HCT116 (cell line): ENCODE measurements at regions not wholly inside any gene's neighbourhood (a gene's known extent, or its start where the extent isn't known, plus 50 kb on each side); places are given as distances from the start of the nearest gene placed in this dataset.

Source experiments
- ATAC-seq: fragments of 200-7000 bp; cut with Tn5 transposase; 2 replicates; pipeline ENCODE4 v1.9.1; 2020; ENCODE audit warnings: mild to moderate bottlenecking, moderate library complexity
- BruUV-seq: library from RNA; stranded (reverse); fragments of 400-500 nt; replicated peaks from 2 replicates; lab custom pipeline; 2021; lab: Mats Ljungman, UMichigan
- CTCF ChIA-PET: fragments of 300-600 bp; sonication (Branson Sonifier 250); formaldehyde crosslinking; loops from one replicate; lab custom pipeline; 2021; ENCODE audit warnings: antibody characterized with exemption; lab: Charles Lee
- POLR2A ChIA-PET: fragments of 300-600, 350-600 bp; sonication (Branson Sonifier 250); formaldehyde crosslinking; loops from one replicate; lab custom pipeline; 2021; ENCODE audit warnings: antibody characterized with exemption; lab: Charles Lee
- RAD21 ChIA-PET, 2 experiments: fragments of 300-600 bp; sonication (Branson Sonifier 250); formaldehyde crosslinking; loops; one replicate each; lab custom pipeline; 2023; ENCODE audit warnings: low total read pairs in 2 of 2; ENCODE audit not compliant: uncharacterized antibody in 2 of 2, unreplicated experiment in 2 of 2, low non-redundant PET in 1 of 2; lab: Charles Lee
- DNase-seq: peaks from one replicate; pipeline ENCODE4 v3.0.0-alpha.2; 2010; ENCODE audit warnings: low read depth, low spot score
- H2AFZ ChIP-seq: fragments of 200-600 bp; shearing (Covaris generic), sonication (generic); 2 replicates; pipeline ENCODE4 v1.6.1; 2017; ENCODE audit warnings: low read depth, mixed run types, mixed read lengths, antibody characterized with exemption, low read length; ENCODE audit not compliant: poor library complexity, severe bottlenecking
- H3K27ac ChIP-seq: 2 replicates; pipeline ENCODE4 v1.5.1; 2012; ENCODE audit warnings: low read depth, low read length
- H3K27me3 ChIP-seq: fragments of 200-600 bp; sonication (generic); 2 replicates; pipeline ENCODE4 v1.6.1; 2016; ENCODE audit warnings: mixed run types, low read length, mixed read lengths; ENCODE audit not compliant: insufficient read depth
- H3K36me3 ChIP-seq, 2 experiments: fragments of 200-500 bp in 1 of 2; fragments of 200-600 bp in 1 of 2; sonication (Bioruptor generic) in 1 of 2; sonication (generic) in 1 of 2; 2 replicates each; pipeline versions ENCODE4 v1.5.1 to v1.6.1; 2014 to 2016; ENCODE audit warnings: low read length in 2 of 2, inconsistent platforms in 1 of 2, mixed read lengths in 1 of 2, mixed run types in 1 of 2; ENCODE audit not compliant: insufficient read depth in 2 of 2, control insufficient read depth in 1 of 2
- H3K4me1 ChIP-seq, 2 experiments: fragments of 200-600 bp in 1 of 2; sonication (generic) in 1 of 2; 2 replicates each; pipeline versions ENCODE4 v1.5.1 to v1.6.1; 2012 to 2017; ENCODE audit warnings: low read length in 2 of 2, inconsistent platforms in 1 of 2, mild to moderate bottlenecking in 1 of 2, mixed read lengths in 1 of 2, mixed run types in 1 of 2, moderate library complexity in 1 of 2; ENCODE audit not compliant: insufficient read depth in 2 of 2, control insufficient read depth in 1 of 2
- H3K4me2 ChIP-seq: fragments of 200-600 bp; sonication (generic); 2 replicates; pipeline ENCODE4 v1.6.1; 2017; ENCODE audit warnings: mixed run types, low read length, mixed read lengths
- H3K4me3 ChIP-seq, 2 experiments: fragments of 200-600 bp in 1 of 2; sonication (generic) in 1 of 2; replicated peaks in 1 of 2; 2 replicates each; pipeline ENCODE4 v1.5.1; 2011 to 2016; ENCODE audit warnings: low read length in 2 of 2, control low read depth in 1 of 2, low read depth in 1 of 2, mild to moderate bottlenecking in 1 of 2, mixed read lengths in 1 of 2, mixed run types in 1 of 2
- H3K79me2 ChIP-seq: fragments of 200-600 bp; sonication (generic); 2 replicates; pipeline ENCODE4 v1.6.1; 2017; ENCODE audit warnings: mild to moderate bottlenecking, mixed run types, low read length, moderate library complexity, mixed read lengths; ENCODE audit not compliant: insufficient read depth
- H3K9ac ChIP-seq: fragments of 200-600 bp; sonication (generic); 2 replicates; pipeline ENCODE4 v1.6.1; 2016; ENCODE audit warnings: low read length, mixed read lengths
- H3K9me2 ChIP-seq: fragments of 200-600 bp; sonication (generic), shearing (Covaris generic); 2 replicates; pipeline ENCODE4 v1.6.1; 2017; ENCODE audit warnings: mixed run types, mild to moderate bottlenecking, moderate library complexity; ENCODE audit not compliant: insufficient read depth
- H3K9me3 ChIP-seq, 2 experiments: fragments of 200-500 bp in 1 of 2; fragments of 200-600 bp in 1 of 2; sonication (Bioruptor generic) in 1 of 2; sonication (generic) in 1 of 2; 2 replicates each; pipeline ENCODE4 v1.6.1; 2014 to 2017; ENCODE audit warnings: low read length in 2 of 2, mixed read lengths in 2 of 2, inconsistent platforms in 1 of 2, low read depth in 1 of 2, mild to moderate bottlenecking in 1 of 2, mixed run types in 1 of 2, moderate library complexity in 1 of 2; ENCODE audit not compliant: control insufficient read depth in 1 of 2, insufficient read depth in 1 of 2
- H4K20me1 ChIP-seq: fragments of 200-600 bp; sonication (generic), shearing (Covaris generic); 2 replicates; pipeline ENCODE4 v1.6.1; 2017; ENCODE audit warnings: mixed run types, mild to moderate bottlenecking, moderate library complexity; ENCODE audit not compliant: insufficient read depth
- ATF3 ChIP-seq: IDR thresholded peaks from 2 replicates; pipeline ENCODE4 v1.6.1; 2012
- CBX3 ChIP-seq: IDR thresholded peaks from 2 replicates; pipeline ENCODE4 v1.6.1; 2012; ENCODE audit warnings: low read depth
- CEBPB ChIP-seq: IDR thresholded peaks from 2 replicates; pipeline ENCODE4 v1.6.1; 2012; ENCODE audit warnings: low read depth
- EZH2phosphoT487 ChIP-seq: fragments of 200-600 bp; IDR thresholded peaks from 2 replicates; pipeline ENCODE4 v1.6.1; 2018; ENCODE audit warnings: antibody characterized with exemption, borderline replicate concordance
- POLR2AphosphoS5 ChIP-seq: IDR thresholded peaks from 2 replicates; pipeline ENCODE4 v1.6.1; 2011; ENCODE audit warnings: mild to moderate bottlenecking, low read depth, low read length, moderate library complexity
- RAD21 ChIP-seq: IDR thresholded peaks from 2 replicates; pipeline ENCODE4 v1.6.1; 2012; ENCODE audit warnings: low read depth, mild to moderate bottlenecking
- REST ChIP-seq: IDR thresholded peaks from 2 replicates; pipeline ENCODE4 v1.6.1; 2012; ENCODE audit warnings: low read depth
- SIN3A ChIP-seq: IDR thresholded peaks from 2 replicates; pipeline ENCODE4 v1.6.1; 2012; ENCODE audit warnings: low read depth
- SRF ChIP-seq: IDR thresholded peaks from 2 replicates; pipeline ENCODE4 v1.6.1; 2012; ENCODE audit warnings: low read depth
- TCF7L2 ChIP-seq: IDR thresholded peaks from 2 replicates; pipeline ENCODE4 v1.7.0; 2011; ENCODE audit warnings: borderline replicate concordance, inconsistent platforms; ENCODE audit not compliant: insufficient read depth, insufficient read length; ENCODE audit errors: extremely low read depth
- YY1 ChIP-seq: IDR thresholded peaks from 2 replicates; pipeline ENCODE4 v1.6.1; 2011; ENCODE audit warnings: low read length, low read depth, moderate library complexity, mild to moderate bottlenecking; ENCODE audit not compliant: insufficient replicate concordance; ENCODE audit errors: extremely low read depth
- ZFX ChIP-seq: fragments of 450-650 bp; IDR thresholded peaks from 2 replicates; pipeline ENCODE4 v1.6.1; 2017
- ZNF274 ChIP-seq: fragments of 200-500 bp; sonication (Bioruptor generic); IDR thresholded peaks from 2 replicates; pipeline ENCODE4 v1.6.1; 2014; ENCODE audit warnings: mild to moderate bottlenecking, low read depth, low read length, inconsistent platforms
- intact Hi-C: fragments of 100-400 bp; cut with micrococcal nuclease; formaldehyde crosslinking; loops from 2 replicates; pipeline ENCODE4 v1.10.0; 2022
- TF ChIP-seq, protein P1 (sequence below), 3 experiments: fragments of 200-600 bp in 1 of 3; sonication (generic) in 1 of 3; IDR thresholded peaks in 2 of 3; conservative IDR thresholded peaks in 1 of 3; 2 replicates each; pipeline ENCODE4 v1.5.1; 2012 to 2017; ENCODE audit warnings: low read depth in 2 of 3, low read length in 2 of 3, antibody characterized with exemption in 1 of 3, borderline replicate concordance in 1 of 3, control low read depth in 1 of 3, mild to moderate bottlenecking in 1 of 3, mixed read lengths in 1 of 3, mixed run types in 1 of 3, moderate library complexity in 1 of 3; ENCODE audit not compliant: insufficient read depth in 1 of 3

- DNase-seq (no peak), ATAC-seq (no peak)
- no peak overlapping the region for H3K4me3 ChIP-seq
- no peaks in the 10 kb centered on the region for H3K4me1 ChIP-seq
- H4K20me1 ChIP-seq = no peaks in the 10 kb centered on the region
- POLR2A ChIA-PET = no interaction called here
- H3K9ac ChIP-seq = no peak overlapping the region
- CTCF ChIA-PET = no interaction called here
- RAD21 ChIA-PET = no interaction called here
- H3K4me2 ChIP-seq = no peak overlapping the region
- no peak overlapping the region for H2AFZ ChIP-seq
- no peak overlapping the region for H3K27ac ChIP-seq
- no peaks in the 10 kb centered on the region for H3K79me2 ChIP-seq
- H3K9me2 ChIP-seq = no peaks in the 10 kb centered on the region
- no peaks in the 10 kb centered on the region for H3K36me3 ChIP-seq
- no TSS peak for BruUV-seq
- intact Hi-C loops = no loop called here
- peaks cover 4 to 8% of the 10 kb centered on the region in 2 experiments; a peak in 2 of 4 replicates for H3K9me3 ChIP-seq
- TF ChIP-seq CBX3 = no peak
- no peak for TF ChIP-seq CEBPB
- no peak for TF ChIP-seq REST
- TF ChIP-seq RAD21 = no peak
- TF ChIP-seq, protein P1, sequence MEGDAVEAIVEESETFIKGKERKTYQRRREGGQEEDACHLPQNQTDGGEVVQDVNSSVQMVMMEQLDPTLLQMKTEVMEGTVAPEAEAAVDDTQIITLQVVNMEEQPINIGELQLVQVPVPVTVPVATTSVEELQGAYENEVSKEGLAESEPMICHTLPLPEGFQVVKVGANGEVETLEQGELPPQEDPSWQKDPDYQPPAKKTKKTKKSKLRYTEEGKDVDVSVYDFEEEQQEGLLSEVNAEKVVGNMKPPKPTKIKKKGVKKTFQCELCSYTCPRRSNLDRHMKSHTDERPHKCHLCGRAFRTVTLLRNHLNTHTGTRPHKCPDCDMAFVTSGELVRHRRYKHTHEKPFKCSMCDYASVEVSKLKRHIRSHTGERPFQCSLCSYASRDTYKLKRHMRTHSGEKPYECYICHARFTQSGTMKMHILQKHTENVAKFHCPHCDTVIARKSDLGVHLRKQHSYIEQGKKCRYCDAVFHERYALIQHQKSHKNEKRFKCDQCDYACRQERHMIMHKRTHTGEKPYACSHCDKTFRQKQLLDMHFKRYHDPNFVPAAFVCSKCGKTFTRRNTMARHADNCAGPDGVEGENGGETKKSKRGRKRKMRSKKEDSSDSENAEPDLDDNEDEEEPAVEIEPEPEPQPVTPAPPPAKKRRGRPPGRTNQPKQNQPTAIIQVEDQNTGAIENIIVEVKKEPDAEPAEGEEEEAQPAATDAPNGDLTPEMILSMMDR (IDR thresholded peaks at IDR 0.05 in 2 of 3, conservative IDR thresholded peaks at IDR 0.05 in 1 of 3; ENCODE audit: borderline replicate concordance in 1 of 3, insufficient read depth in 1 of 3, low read depth in 2 of 3, low read length in 2 of 3) = no peak
- no peak for TF ChIP-seq ZFX
- TF ChIP-seq ZNF274 = no peak
- no peak for TF ChIP-seq YY1
- TF ChIP-seq SRF = no peak
- no peak for TF ChIP-seq EZH2phosphoT487
- no peak for TF ChIP-seq ATF3
- no peak for TF ChIP-seq TCF7L2
- no peak for TF ChIP-seq POLR2AphosphoS5
- no peak for TF ChIP-seq SIN3A
- no peaks in the 10 kb centered on the region for H3K27me3 ChIP-seq
Measured at GRCh38 chr10:56547163-56547562, 186.1 kb upstream of the ZWINT start.
